Activated naive CD4-positive, alpha-beta T cell treated with anti-CD3 and anti-CD28 coated beads, Interleukin-2, amount 10 ng/mL, durations not matched to agents 7 days and 5 days (primary cell): ENCODE measurements at regions not wholly inside any gene's neighbourhood (a gene's known extent, or its start where the extent isn't known, plus 50 kb on each side); places are given as distances from the start of the nearest gene placed in this dataset.

Experiments used
- CTCF ChIA-PET: fragments of 350-600 bp; sonication (Branson Sonifier 250); formaldehyde crosslinking; loops from one replicate; lab custom pipeline; 2021; ENCODE audit warnings: antibody characterized with exemption; lab: Charles Lee
- DNase-seq: peaks from one replicate; pipeline ENCODE4 v3.0.0-alpha.2; 2020
- H3K27ac Mint-ChIP-seq: one replicate; pipeline ENCODE4 v1.8.0; 2021; ENCODE audit warnings: mild to moderate bottlenecking, moderate library complexity, mixed read lengths
- H3K27me3 Mint-ChIP-seq: one replicate; pipeline ENCODE4 v1.8.0; 2021; ENCODE audit warnings: mild to moderate bottlenecking, mixed read lengths
- H3K36me3 Mint-ChIP-seq: one replicate; pipeline ENCODE4 v1.8.0; 2021; ENCODE audit warnings: mixed read lengths
- H3K4me1 Mint-ChIP-seq: one replicate; pipeline ENCODE4 v1.8.0; 2021; ENCODE audit warnings: mixed read lengths
- H3K4me3 Mint-ChIP-seq: one replicate; pipeline ENCODE4 v1.8.0; 2021; ENCODE audit warnings: mild to moderate bottlenecking, moderate library complexity, mixed read lengths
- H3K9me3 Mint-ChIP-seq: one replicate; pipeline ENCODE4 v1.8.0; 2021; ENCODE audit warnings: mixed read lengths

DNA sequence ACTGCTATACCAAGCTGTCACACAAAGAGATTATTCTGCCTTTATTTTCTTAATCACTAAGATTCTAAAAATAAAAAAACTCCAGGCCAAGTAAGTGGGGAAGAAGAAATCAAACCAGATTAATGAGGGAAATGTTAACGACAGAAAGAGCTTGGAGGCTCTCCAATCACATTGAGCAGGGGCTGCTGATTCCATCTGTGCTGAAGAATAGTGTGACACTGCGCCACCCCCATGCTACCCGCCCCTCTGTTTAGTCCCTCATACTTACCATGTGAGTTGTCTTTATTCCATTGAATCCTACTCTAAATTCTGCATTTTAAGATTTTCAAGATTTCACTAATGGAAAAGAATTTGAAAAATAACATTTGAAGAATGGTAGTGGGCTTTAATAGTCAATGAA is 998.0 kb upstream of the CDH2 start:
- Mint-ChIP-seq H3K36me3 (no peaks in the 10 kb centered on the region), H3K27ac (no peak overlapping the region), H3K4me1 (no peaks in the 10 kb centered on the region), H3K27me3 (no peaks in the 10 kb centered on the region), H3K4me3 (no peak overlapping the region), H3K9me3 (peaks cover 7% of the 10 kb centered on the region)
- CTCF ChIA-PET: no interaction called here
- DNase-seq: no peak

DNA sequence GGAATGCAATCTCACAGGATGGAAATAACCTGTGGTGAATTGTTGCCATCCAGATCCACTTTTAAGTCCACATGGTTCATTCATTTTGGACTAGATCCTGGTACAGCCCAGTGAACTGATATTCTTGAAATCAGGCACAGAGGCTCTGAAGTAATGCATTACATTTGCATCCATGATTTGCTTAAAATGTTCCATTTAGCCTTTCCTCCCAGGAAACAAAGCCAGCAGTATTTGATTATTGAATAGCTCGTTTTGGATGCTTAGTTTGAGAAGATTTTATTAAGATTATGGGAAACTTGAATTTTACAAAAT is 995.8 kb upstream of the CDH2 start:
- Mint-ChIP-seq H3K36me3 (no peaks in the 10 kb centered on the region), H3K9me3 (peaks cover 7% of the 10 kb centered on the region), H3K27me3 (no peaks in the 10 kb centered on the region), H3K4me3 (no peak overlapping the region), H3K4me1 (no peaks in the 10 kb centered on the region), H3K27ac (no peak overlapping the region)
- DNase-seq: no peak
- CTCF ChIA-PET: no interaction called here

DNA sequence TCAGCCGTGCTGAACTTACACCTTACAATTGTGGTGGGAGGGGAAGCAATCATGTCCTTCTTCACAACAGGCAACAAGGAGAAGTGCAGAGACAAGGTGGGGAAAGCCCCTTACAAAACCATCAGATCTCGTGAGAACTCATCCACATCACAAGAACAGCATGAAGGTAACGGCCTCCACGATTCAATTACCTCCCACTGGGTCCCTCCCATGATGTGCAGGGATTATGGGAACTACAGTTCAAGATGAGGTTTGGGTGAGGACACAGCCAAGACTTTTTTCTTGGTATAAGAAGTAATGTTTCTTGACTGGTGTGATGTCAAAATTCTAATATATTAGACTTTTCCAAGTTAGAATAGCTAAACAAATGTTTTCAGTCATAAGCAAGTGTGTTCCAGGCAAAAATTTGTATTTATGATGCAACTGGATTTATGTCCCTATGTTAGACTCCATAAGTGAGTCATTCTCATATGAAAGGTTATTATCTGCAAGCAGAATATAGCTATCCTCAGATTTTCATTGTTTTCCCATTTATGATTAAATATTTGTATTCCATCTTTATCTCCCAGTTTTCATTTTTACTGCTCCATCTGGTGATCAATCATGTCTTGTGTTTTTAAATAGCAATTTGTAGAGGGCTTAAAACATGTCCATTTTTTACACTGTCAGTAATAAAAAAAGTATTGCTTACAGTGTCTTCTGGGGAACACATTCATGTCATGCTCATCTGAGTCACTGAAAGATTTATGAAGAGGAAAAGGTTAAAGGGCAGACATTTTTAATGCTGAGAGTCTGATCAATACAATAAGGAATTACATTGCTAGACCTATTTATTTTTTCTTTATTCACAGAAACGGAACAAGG is 995.2 kb upstream of the CDH2 start:
- Mint-ChIP-seq H3K27me3 (no peaks in the 10 kb centered on the region), H3K9me3 (peaks cover 9% of the 10 kb centered on the region), H3K27ac (no peak overlapping the region), H3K4me3 (no peak overlapping the region), H3K4me1 (no peaks in the 10 kb centered on the region), H3K36me3 (no peaks in the 10 kb centered on the region)
- no peak for DNase-seq
- CTCF ChIA-PET: no interaction called here

DNA sequence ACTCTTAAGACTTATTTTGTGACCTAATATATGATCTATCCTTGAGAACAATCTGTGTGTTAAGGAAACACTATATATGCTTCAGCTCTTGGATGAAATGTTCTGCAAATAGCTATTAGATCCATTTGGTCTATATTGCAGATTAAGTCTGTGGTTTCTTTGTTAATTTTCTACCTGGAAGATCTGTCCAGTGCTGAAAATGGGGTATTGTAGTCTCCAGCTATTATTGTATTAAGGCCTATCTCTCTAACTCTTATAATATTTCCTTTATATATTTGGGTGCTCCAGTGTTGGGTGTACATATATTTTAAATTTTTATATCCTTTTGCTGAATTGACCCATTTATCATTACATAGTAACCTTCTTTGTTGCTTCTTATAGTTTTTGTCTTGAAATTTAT is 992.7 kb upstream of the CDH2 start:
- H3K36me3 Mint-ChIP-seq: no peaks in the 10 kb centered on the region
- H3K27ac Mint-ChIP-seq: no peak overlapping the region
- no peak for DNase-seq
- CTCF ChIA-PET: no interaction called here
- H3K9me3 Mint-ChIP-seq: peaks cover 10% of the 10 kb centered on the region
- H3K4me3 Mint-ChIP-seq: no peak overlapping the region
- H3K27me3 Mint-ChIP-seq: no peaks in the 10 kb centered on the region
- H3K4me1 Mint-ChIP-seq: no peaks in the 10 kb centered on the region

DNA sequence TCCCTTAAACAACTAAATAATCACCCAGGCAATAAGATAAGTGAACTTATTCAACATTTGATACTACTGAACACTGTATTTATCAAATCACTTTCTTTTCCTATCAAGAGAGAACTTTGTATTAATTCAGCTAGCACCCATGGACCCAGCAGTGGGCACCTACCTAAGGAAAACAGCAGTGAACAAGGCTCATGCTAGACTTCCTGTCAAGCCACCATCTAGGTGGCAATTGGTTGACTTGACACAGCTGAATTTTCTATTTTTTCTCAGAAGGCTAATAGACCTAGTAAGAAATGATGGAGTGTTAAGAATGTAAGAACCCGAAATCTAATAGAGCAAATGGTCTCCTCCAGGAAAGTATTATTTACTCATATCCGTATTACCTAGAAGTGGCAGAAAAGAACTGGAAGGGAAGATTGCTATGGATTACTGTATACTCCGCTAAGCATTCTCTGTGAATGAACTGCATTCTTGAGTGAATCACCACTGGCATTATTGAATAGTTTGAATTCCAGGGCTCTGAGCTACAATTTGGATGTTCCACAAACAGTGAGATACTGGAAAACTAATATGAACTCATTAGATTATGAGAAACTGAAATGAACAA is 988.2 kb upstream of the CDH2 start:
- no peak overlapping the region for H3K27ac Mint-ChIP-seq
- no peak overlapping the region for H3K4me3 Mint-ChIP-seq
- DNase-seq: no peak
- no peaks in the 10 kb centered on the region for H3K4me1 Mint-ChIP-seq
- no peaks in the 10 kb centered on the region for H3K36me3 Mint-ChIP-seq
- H3K9me3 Mint-ChIP-seq: peaks cover 7% of the 10 kb centered on the region
- H3K27me3 Mint-ChIP-seq: no peaks in the 10 kb centered on the region
- CTCF ChIA-PET: no interaction called here

DNA sequence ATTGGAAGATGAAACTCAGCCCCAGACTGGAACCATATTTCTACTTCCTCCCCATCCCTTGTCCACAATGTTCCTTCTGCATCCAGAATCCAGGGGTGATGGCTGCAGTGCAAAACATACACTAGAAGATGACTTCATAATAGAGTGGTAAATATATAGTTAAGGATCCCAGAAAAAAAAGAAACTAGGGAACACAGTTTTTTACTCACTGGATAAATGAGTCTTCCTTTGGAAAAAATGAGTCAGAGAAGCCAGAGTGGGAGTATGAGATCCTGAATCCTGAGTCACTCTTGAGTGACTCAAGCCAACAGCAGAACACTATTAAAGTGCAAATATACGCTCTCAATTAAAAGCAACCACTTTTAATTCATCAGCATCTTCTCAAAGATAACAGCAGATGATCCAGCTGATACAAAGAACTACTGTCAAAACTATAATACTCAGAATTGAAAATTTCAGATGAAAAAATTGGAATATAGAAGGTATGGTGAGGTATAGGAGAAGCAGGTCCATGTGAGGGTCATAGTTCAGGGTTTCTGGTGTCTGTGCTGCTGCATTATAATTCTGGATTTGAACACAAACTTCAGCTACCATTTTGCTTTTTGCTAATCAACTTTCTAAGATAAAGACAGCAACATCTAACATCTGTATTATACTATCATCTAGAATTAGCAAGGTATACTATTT is 987.2 kb upstream of the CDH2 start:
- no peak for DNase-seq
- no peaks in the 10 kb centered on the region for H3K4me1 Mint-ChIP-seq
- H3K27me3 Mint-ChIP-seq: no peaks in the 10 kb centered on the region
- no peak overlapping the region for H3K27ac Mint-ChIP-seq
- H3K4me3 Mint-ChIP-seq: no peak overlapping the region
- CTCF ChIA-PET: no interaction called here
- peaks cover 7% of the 10 kb centered on the region for H3K9me3 Mint-ChIP-seq
- no peaks in the 10 kb centered on the region for H3K36me3 Mint-ChIP-seq

DNA sequence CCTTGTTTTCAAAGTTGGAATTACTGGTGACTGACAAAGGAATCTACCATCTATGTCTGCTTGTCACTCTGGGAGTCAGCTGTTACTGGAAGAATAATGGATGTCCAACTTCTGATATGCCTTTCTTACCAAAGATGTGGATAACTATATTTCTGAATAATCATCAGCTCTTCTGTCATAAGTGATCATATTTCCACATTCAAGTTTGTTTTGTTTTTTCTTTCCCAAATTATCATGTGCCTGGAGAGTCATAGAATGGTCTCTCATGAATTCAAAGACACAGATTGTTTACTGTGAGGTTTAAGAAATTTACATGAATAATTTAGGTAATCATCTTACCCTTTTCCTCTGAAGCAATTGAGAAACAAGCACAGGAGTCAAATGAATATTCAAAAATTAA is 986.7 kb upstream of the CDH2 start:
- no peak overlapping the region for H3K4me3 Mint-ChIP-seq
- DNase-seq: no peak
- CTCF ChIA-PET: no interaction called here
- no peak overlapping the region for H3K27ac Mint-ChIP-seq
- no peaks in the 10 kb centered on the region for H3K4me1 Mint-ChIP-seq
- H3K36me3 Mint-ChIP-seq: no peaks in the 10 kb centered on the region
- peaks cover 4% of the 10 kb centered on the region for H3K9me3 Mint-ChIP-seq
- no peaks in the 10 kb centered on the region for H3K27me3 Mint-ChIP-seq

DNA sequence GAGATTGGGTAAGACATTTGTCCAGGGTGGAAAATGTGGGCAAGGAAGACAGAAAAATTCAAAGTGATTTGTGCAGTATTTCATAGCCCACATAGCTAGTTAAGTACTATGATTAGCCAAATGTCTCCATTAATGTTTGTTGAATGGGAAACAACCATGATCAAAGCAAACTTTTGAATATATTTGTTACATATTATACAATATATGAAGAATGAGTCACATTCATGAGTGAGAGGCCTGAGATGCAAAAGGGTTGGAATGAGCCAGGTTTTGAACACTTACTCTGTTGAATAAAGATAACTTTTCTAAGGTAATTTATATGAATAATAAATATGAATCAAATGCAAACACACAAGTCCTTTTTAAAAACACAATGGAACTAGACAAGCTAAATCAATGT is 984.5 kb upstream of the CDH2 start:
- Mint-ChIP-seq H3K4me3 (no peak overlapping the region), H3K4me1 (no peaks in the 10 kb centered on the region), H3K27ac (no peak overlapping the region), H3K36me3 (no peaks in the 10 kb centered on the region), H3K9me3 (peaks cover 4% of the 10 kb centered on the region), H3K27me3 (no peaks in the 10 kb centered on the region)
- CTCF ChIA-PET: no interaction called here
- no peak for DNase-seq

DNA sequence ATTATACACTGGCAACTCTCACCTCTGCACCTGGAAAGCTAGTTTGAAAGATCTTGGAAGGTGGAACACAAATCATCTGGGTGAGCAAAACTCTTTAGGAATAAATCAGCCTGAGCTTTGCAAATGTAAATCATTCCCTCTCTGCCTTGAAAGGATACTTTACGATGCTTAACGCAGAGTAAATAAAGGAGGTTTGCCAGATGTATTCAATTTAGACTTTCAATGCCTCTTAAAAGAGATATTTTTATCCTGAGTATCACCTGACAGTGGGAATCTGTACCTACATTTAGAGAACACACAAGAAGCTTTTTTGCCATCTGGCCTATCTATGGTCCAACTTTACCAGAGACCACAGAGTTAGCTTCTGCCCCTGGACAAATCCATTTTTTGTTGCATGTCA is 983.2 kb upstream of the CDH2 start:
- Mint-ChIP-seq H3K4me1 (no peaks in the 10 kb centered on the region), H3K27me3 (no peaks in the 10 kb centered on the region), H3K36me3 (no peaks in the 10 kb centered on the region), H3K27ac (no peak overlapping the region), H3K4me3 (no peak overlapping the region), H3K9me3 (peaks cover 3% of the 10 kb centered on the region)
- CTCF ChIA-PET: no interaction called here
- DNase-seq: no peak

DNA sequence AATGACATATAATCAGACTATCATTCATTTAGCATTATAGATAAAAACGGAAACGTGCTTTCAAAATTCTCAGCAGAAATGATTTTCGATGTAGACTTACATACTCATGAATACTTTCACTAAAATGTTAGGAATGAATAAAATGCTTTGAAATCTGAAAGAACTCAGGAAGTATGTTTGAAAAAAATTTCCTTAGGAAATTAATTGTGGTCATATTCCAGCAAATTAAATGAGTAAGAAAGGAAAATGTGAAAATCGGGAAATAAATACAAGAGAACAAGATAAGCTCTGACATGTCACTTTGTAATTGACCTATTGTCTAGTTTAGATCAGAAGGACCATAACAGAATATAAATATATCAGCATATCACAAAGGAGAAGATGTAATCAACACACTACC is 981.0 kb upstream of the CDH2 start:
- H3K27me3 Mint-ChIP-seq: no peaks in the 10 kb centered on the region
- H3K36me3 Mint-ChIP-seq: no peaks in the 10 kb centered on the region
- no peak overlapping the region for H3K4me3 Mint-ChIP-seq
- peaks cover 10% of the 10 kb centered on the region for H3K9me3 Mint-ChIP-seq
- CTCF ChIA-PET: no interaction called here
- H3K4me1 Mint-ChIP-seq: no peaks in the 10 kb centered on the region
- DNase-seq: no peak
- no peak overlapping the region for H3K27ac Mint-ChIP-seq

DNA sequence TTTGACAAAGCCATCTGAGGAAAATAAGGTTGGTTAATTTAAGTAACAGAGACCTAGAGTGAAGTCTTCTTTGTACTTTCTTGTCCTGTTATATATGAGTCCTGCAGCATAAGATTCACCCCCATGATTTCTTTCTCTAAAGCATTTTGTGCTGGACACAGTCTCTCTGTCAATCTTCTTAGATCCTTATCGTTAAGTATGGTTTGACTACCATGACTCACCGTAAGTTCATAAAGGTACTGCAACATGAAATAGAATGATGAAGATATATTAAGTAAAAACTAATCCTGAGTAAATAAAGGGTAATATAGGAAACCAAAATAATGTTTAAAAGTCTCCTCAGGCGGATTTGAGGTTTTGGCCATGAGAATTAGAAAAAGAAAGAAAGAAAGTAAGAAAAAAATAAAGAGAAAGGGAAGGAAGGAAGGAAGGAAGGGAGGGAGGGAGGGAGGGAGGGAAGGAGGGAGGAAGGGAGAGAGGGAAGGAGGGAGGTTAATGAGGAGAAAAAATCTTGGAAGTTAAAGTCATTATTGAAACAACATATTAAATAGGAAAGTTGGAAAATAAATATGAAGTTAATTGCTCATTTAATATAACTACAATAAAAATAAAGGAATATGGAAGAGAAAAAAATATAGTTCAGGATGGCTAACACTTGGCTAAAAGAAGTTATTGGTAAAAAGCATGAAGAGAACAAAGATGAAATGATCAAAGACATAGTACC is 980.3 kb upstream of the CDH2 start:
- CTCF ChIA-PET: no interaction called here
- Mint-ChIP-seq H3K4me3 (no peak overlapping the region), H3K27ac (no peak overlapping the region), H3K9me3 (peaks cover 11% of the 10 kb centered on the region), H3K27me3 (no peaks in the 10 kb centered on the region), H3K36me3 (no peaks in the 10 kb centered on the region), H3K4me1 (no peaks in the 10 kb centered on the region)
- DNase-seq: no peak

DNA sequence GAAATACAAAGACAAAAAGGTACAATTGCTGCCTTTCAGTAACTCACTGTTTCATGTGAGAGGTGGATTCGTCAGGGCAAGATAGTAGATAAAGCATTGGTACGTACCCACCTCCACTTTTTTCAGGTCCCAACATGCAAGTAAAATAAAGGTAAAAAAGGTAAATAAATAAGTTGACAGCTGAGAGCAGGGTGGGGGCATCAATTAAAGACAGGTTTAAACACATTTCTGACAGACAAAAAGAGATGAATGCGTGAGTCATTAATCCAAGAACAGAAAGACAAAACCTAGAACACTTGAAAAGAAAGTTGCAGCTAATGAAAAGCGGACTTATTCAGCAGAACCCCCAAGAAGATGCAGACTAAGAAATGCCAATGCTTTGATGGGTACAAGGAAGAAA is 979.6 kb upstream of the CDH2 start:
- no peak for DNase-seq
- H3K27me3 Mint-ChIP-seq: no peaks in the 10 kb centered on the region

DNA sequence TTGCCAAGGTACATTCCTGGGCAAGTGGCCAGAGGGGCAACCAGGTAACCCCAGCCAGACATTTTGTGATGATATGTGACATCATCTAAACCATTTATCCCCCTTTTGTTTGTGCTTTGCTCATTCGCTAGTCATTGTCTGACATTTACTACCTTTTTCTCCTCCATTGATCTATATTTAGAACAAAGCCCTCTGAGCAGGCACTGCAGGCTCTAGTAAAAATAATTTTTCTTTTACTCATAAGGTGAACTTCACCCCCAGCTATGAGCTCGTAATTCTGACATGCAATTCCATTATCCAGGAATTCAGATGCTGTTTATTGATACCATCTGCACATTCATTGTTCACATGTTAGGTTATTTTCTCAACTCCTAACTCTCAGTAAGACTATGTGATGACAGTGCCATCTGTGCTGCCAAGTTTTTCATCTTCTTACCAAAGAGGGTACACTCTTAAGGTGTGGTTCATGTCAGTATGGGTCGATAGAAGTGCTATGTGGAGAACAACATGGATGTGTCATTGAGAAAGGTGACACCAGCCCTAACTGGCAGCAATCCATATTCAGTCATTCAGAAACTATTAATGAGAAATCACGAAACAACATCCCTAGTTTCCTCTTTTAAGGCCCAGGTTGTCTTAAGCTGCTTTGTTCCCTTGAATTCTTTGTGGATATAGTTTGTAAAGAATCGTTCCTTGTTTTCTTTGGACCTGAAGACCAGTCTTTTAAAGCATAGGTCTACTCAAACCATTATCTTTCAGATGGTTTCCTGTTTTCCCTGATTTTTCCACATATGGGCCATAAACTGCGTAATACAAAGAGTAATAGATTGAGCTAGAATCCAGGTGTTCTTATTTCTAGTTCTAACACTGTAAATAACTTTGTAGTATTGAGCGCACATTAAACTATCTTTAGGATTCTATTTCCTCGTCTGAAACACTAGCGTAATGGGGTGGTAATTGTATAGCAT is 978.1 kb upstream of the CDH2 start:
- H3K4me1 Mint-ChIP-seq: no peaks in the 10 kb centered on the region
- H3K27me3 Mint-ChIP-seq: no peaks in the 10 kb centered on the region
- no peaks in the 10 kb centered on the region for H3K36me3 Mint-ChIP-seq
- H3K9me3 Mint-ChIP-seq: peaks cover 11% of the 10 kb centered on the region
- CTCF ChIA-PET: no interaction called here
- H3K4me3 Mint-ChIP-seq: no peak overlapping the region
- no peak overlapping the region for H3K27ac Mint-ChIP-seq
- no peak for DNase-seq

More for the DNA sequence above, 979.6 kb upstream of the CDH2 start:
- H3K4me3 Mint-ChIP-seq: no peak overlapping the region
- peaks cover 11% of the 10 kb centered on the region for H3K9me3 Mint-ChIP-seq
- no peaks in the 10 kb centered on the region for H3K36me3 Mint-ChIP-seq
- CTCF ChIA-PET: no interaction called here
- no peak overlapping the region for H3K27ac Mint-ChIP-seq
- H3K4me1 Mint-ChIP-seq: no peaks in the 10 kb centered on the region
